A673 (cell line): ENCODE measurements at regions not wholly inside any gene's neighbourhood (a gene's known extent, or its start where the extent isn't known, plus 50 kb on each side); places are given as distances from the start of the nearest gene placed in this dataset.

Source experiments
- BruUV-seq: library from RNA; stranded (reverse); fragments of 400-500 nt; replicated peaks from 2 replicates; lab custom pipeline; 2021; lab: Mats Ljungman, UMichigan
- CTCF ChIA-PET: fragments of 300-600 bp; sonication (Branson Sonifier 250); formaldehyde crosslinking; loops from one replicate; lab custom pipeline; 2022; ENCODE audit warnings: antibody characterized with exemption; lab: Charles Lee
- POLR2A ChIA-PET: fragments of 300-600 bp; sonication (Branson Sonifier 250); formaldehyde crosslinking; loops from one replicate; lab custom pipeline; 2022; ENCODE audit warnings: antibody characterized with exemption; ENCODE audit not compliant: low non-redundant PET; lab: Charles Lee
- DNase-seq: peaks from one replicate; pipeline ENCODE4 v3.0.0-alpha.2; 2015; ENCODE audit warnings: low spot score
- H3K27ac ChIP-seq: fragments of 200-600 bp; sonication (generic); 2 replicates; pipeline ENCODE4 v1.5.1; 2016; ENCODE audit warnings: mixed run types, low read depth, mild to moderate bottlenecking, mixed read lengths, antibody characterized with exemption, low read length; ENCODE audit not compliant: poor library complexity, severe bottlenecking
- H3K27me3 ChIP-seq: fragments of 200-600 bp; sonication (generic); replicated peaks from 2 replicates; pipeline ENCODE4 v1.6.1; 2017; ENCODE audit warnings: mixed run types, low read depth, mild to moderate bottlenecking, mixed read lengths, antibody characterized with exemption, low read length; ENCODE audit not compliant: insufficient read depth, poor library complexity
- H3K36me3 ChIP-seq: fragments of 200-600 bp; sonication (generic); 2 replicates; pipeline ENCODE4 v1.6.1; 2016; ENCODE audit warnings: mixed run types, mild to moderate bottlenecking, mixed read lengths, antibody characterized with exemption, low read length; ENCODE audit not compliant: insufficient read depth, poor library complexity, severe bottlenecking
- H3K4me1 ChIP-seq: fragments of 200-600 bp; sonication (generic); 2 replicates; pipeline ENCODE4 v1.6.1; 2017; ENCODE audit warnings: mixed run types, mild to moderate bottlenecking, mixed read lengths, antibody characterized with exemption, low read length; ENCODE audit not compliant: insufficient read depth, poor library complexity, severe bottlenecking
- H3K4me3 ChIP-seq: fragments of 200-600 bp; sonication (generic); 2 replicates; pipeline ENCODE4 v1.5.1; 2016; ENCODE audit warnings: low read depth, mixed run types, mild to moderate bottlenecking, mixed read lengths, low read length; ENCODE audit not compliant: poor library complexity, severe bottlenecking
- H3K9me3 ChIP-seq: fragments of 200-600 bp; sonication (generic); 2 replicates; pipeline ENCODE4 v1.6.1; 2016; ENCODE audit warnings: mixed run types, low read depth, mild to moderate bottlenecking, mixed read lengths, antibody characterized with exemption, low read length; ENCODE audit not compliant: poor library complexity, severe bottlenecking
- CTCF ChIP-seq: fragments of 300-800, 200-600 bp; sonication (generic); conservative IDR thresholded peaks from 2 replicates; pipeline ENCODE4 v1.5.1; 2017; ENCODE audit warnings: low read depth, mild to moderate bottlenecking, antibody characterized with exemption, low read length, moderate library complexity, mixed read lengths
- EZH2 ChIP-seq: fragments of 200-600 bp; sonication (generic); IDR thresholded peaks from 2 replicates; pipeline ENCODE4 v1.6.1; 2017; ENCODE audit warnings: borderline replicate concordance, low read depth, mild to moderate bottlenecking, mixed read lengths, antibody characterized with exemption, low read length; ENCODE audit not compliant: poor library complexity, severe bottlenecking
- intact Hi-C: fragments of 100-400 bp; cut with micrococcal nuclease; formaldehyde crosslinking; loops from one replicate; pipeline ENCODE4 v1.10.0; 2022; ENCODE audit not compliant: unreplicated experiment

GRCh38 chr4:147094238-147094637 lies 148.6 kb upstream of the TTC29 start:
- ChIA-PET POLR2A (no interaction called here), CTCF (interaction anchor here (1.1 kb wide), 1 partner anchor 75 kb away, joined by 3 read pairs; no protein-coding TSS in a partner anchor)
- intact Hi-C loops = loop anchor here (10.0 kb wide), 2 partner anchors 509 to 1479 kb away; partner anchors contain the start of gene MMAA
- H3K27ac ChIP-seq = no peak overlapping the region
- no peaks in the 10 kb centered on the region for H3K4me1 ChIP-seq
- no TSS peak for BruUV-seq
- H3K27me3 ChIP-seq = no peaks in the 10 kb centered on the region
- no peaks in the 10 kb centered on the region for H3K9me3 ChIP-seq
- DNase-seq = no peak
- TF ChIP-seq CTCF (peak; percentile 41; the same call in 1 of the 2 replicates), EZH2 (no peak)
- no peak overlapping the region for H3K4me3 ChIP-seq
- no peaks in the 10 kb centered on the region for H3K36me3 ChIP-seq

DNA sequence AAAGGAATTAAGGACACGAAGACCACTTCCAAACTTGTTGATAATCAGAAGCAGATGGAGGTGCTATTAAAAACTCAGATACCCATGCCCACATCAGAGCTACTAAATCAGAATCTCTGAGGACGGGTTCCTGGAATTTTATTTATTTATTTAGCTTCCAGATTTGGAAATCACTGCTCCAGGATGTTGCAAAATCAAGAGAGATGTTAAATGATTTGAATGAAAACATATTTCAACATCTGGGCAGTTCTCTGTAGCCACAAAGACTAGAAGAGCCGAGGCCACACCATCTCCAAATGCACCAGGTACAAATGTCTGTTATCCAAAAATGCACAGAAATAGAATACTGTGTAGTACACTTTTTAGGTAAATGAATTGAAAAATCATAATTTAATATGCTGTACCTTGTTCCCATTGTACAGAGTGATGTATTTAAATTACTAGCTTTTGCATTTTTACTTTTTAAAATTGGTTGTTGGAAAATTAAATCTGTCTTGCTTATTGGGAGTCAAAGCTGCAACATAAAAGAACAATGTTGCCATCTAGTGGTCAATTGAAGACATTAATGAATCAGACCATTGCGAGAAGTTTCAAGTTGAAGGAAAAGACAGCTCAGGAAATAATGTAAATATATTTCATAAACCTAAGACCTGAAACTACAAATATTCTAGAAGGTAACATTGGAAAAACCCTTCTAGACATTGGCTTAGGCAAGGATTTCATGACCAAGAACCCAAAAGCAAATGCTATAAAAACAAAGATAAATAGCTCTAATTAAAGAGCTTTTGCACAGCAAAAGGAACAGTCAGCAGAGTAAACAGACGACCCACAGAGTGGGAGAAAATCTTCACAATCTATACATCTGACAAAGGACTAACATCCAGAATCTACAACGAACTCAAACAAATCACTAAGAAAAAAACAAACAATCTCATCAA lies 151.3 kb upstream of the TTC29 start:
- no peak overlapping the region for H3K4me3 ChIP-seq
- TF ChIP-seq CTCF (peak; percentile 72), EZH2 (no peak)
- BruUV-seq = no TSS peak

DNA sequence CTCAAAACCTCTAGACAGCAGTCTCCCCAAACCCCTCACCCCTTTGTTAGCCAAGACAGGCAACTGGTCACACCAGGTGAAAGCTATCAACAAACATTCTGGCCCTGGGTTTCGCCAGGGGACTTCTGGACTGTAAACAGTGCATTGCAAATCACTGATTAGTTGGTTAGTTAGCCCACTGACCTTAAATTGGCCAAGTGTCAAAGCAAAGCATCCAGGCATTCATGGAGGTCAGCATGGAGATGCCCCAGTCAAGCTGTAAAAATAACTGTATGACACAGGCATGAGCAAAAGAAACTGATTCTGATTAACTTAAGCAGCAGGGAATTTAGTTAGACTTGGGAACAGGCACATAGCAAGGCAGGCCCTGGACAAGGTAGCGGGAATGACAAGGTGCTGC lies 156.0 kb upstream of the TTC29 start:
- intact Hi-C loops = no loop called here
- H3K4me3 ChIP-seq = no peak overlapping the region
- no peak overlapping the region for H3K27ac ChIP-seq
- H3K36me3 ChIP-seq = no peaks in the 10 kb centered on the region
- DNase-seq = no peak
- BruUV-seq = no TSS peak
- CTCF ChIA-PET = no interaction called here
- POLR2A ChIA-PET = no interaction called here
- H3K9me3 ChIP-seq = no peaks in the 10 kb centered on the region
- H3K27me3 ChIP-seq = no peaks in the 10 kb centered on the region
- H3K4me1 ChIP-seq = peaks cover 11% of the 10 kb centered on the region
- TF ChIP-seq EZH2 (no peak), CTCF (no peak)

More for the DNA sequence above, 151.3 kb upstream of the TTC29 start:
- no peaks in the 10 kb centered on the region for H3K27me3 ChIP-seq
- peak; percentile 71 for DNase-seq
- H3K9me3 ChIP-seq = no peaks in the 10 kb centered on the region
- ChIA-PET CTCF (interaction anchor here (0.6 to 2.6 kb wide), 12 partner anchors 24 to 1863 kb away, joined by 3 to 25 read pairs (median 3); no protein-coding TSS in a partner anchor), POLR2A (interaction anchor here (0.6 kb wide), 1 partner anchor 79 kb away, joined by 3 read pairs; no protein-coding TSS in a partner anchor)
- H3K27ac ChIP-seq = no peak overlapping the region
- H3K36me3 ChIP-seq = no peaks in the 10 kb centered on the region
- H3K4me1 ChIP-seq = no peaks in the 10 kb centered on the region
- intact Hi-C loops = loop anchor here (2.0 to 10.0 kb wide), 5 partner anchors 78 to 1482 kb away; partner anchors contain the start of gene MMAA
